Mesendoderm (in vitro differentiated cells): ENCODE measurements at regions not wholly inside any gene's neighbourhood (a gene's known extent, or its start where the extent isn't known, plus 50 kb on each side); places are given as distances from the start of the nearest gene placed in this dataset.
"Not testable (repeated sequence)": the region's sequence is repeated elsewhere in the genome, so short reads cannot be mapped to it uniquely, and the experiment has no call there.

ENCODE experiments used
- DNase-seq: peaks from one replicate; pipeline ENCODE4 v3.0.0; 2013
- H2AK5ac ChIP-seq: 2 replicates; pipeline ENCODE4 v1.6.1; 2013; ENCODE audit warnings: low read length, inconsistent platforms
- H2BK120ac ChIP-seq: 2 replicates; pipeline ENCODE4 v1.6.1; 2013; ENCODE audit warnings: low read depth, mild to moderate bottlenecking, low read length, moderate library complexity, mixed read lengths
- H2BK15ac ChIP-seq: replicated peaks from 2 replicates; pipeline ENCODE4 v1.6.1; 2013; ENCODE audit warnings: low read depth, mild to moderate bottlenecking, moderate library complexity
- H2BK5ac ChIP-seq: 2 replicates; pipeline ENCODE4 v1.6.1; 2013; ENCODE audit warnings: low read length, inconsistent platforms
- H3K18ac ChIP-seq: 2 replicates; pipeline ENCODE4 v1.6.1; 2013; ENCODE audit warnings: mild to moderate bottlenecking, low read length, mixed read lengths
- H3K23ac ChIP-seq: one replicate; pipeline ENCODE4 v1.6.1; 2013; ENCODE audit warnings: low read length
- H3K27ac ChIP-seq: 2 replicates; pipeline ENCODE4 v1.5.1; 2013; ENCODE audit warnings: low read depth, mild to moderate bottlenecking, inconsistent platforms, low read length, moderate library complexity
- H3K27me3 ChIP-seq: 2 replicates; pipeline ENCODE4 v1.6.1; 2013; ENCODE audit warnings: low read length, control low read depth, mild to moderate bottlenecking, inconsistent platforms; ENCODE audit not compliant: insufficient read depth, poor library complexity
- H3K36me3 ChIP-seq: 2 replicates; pipeline ENCODE4 v1.6.1; 2013; ENCODE audit warnings: low read length, inconsistent platforms; ENCODE audit not compliant: control insufficient read depth, insufficient read depth
- H3K4ac ChIP-seq: one replicate; pipeline ENCODE4 v1.6.1; 2013; ENCODE audit warnings: low read depth, mild to moderate bottlenecking, low read length, moderate library complexity
- H3K4me1 ChIP-seq: 2 replicates; pipeline ENCODE4 v1.6.1; 2013; ENCODE audit warnings: low read depth, low read length, inconsistent platforms; ENCODE audit not compliant: control insufficient read depth
- H3K4me2 ChIP-seq: 2 replicates; pipeline ENCODE4 v1.6.1; 2013; ENCODE audit warnings: low read length
- H3K4me3 ChIP-seq: 2 replicates; pipeline ENCODE4 v1.5.1; 2013; ENCODE audit warnings: mild to moderate bottlenecking, low read length
- H3K56ac ChIP-seq: one replicate; pipeline ENCODE4 v1.6.1; 2013; ENCODE audit warnings: low read length
- H3K79me1 ChIP-seq: 2 replicates; pipeline ENCODE4 v1.6.1; 2013; ENCODE audit warnings: low read length, inconsistent platforms
- H3K79me2 ChIP-seq: 2 replicates; pipeline ENCODE4 v1.6.1; 2013; ENCODE audit warnings: mild to moderate bottlenecking, low read length; ENCODE audit not compliant: control insufficient read depth, insufficient read depth
- H3K9ac ChIP-seq: 2 replicates; pipeline ENCODE4 v1.6.1; 2013; ENCODE audit warnings: low read length, inconsistent platforms
- H4K5ac ChIP-seq: one replicate; pipeline ENCODE4 v1.6.1; 2013; ENCODE audit warnings: low read length
- H4K8ac ChIP-seq: one replicate; pipeline ENCODE4 v1.6.1; 2013; ENCODE audit warnings: low read depth, mild to moderate bottlenecking, control low read depth, low read length, moderate library complexity
- WGBS: extraction: QIAGEN DNeasy Blood & Tissue Kit; methylation state at CpG from one replicate; pipeline ENCODE4 v1.1.7; 2013; ENCODE audit warnings: low lambda C conversion rate, missing lambda C conversion rate; ENCODE audit not compliant: insufficient coverage; ENCODE audit errors: extremely low coverage; 5-methylcytosine and 5-hydroxymethylcytosine counted together

- no peak overlapping the region for H3K56ac ChIP-seq
- no peak overlapping the region for H4K8ac ChIP-seq
- H2AK5ac ChIP-seq = no peak overlapping the region
- no peak overlapping the region for H3K18ac ChIP-seq
- H2BK5ac ChIP-seq = no peak overlapping the region
- no peaks in the 10 kb centered on the region for H3K79me2 ChIP-seq
- no peak overlapping the region for H3K4ac ChIP-seq
- H3K4me2 ChIP-seq = no peak overlapping the region
- no peak overlapping the region for H3K27ac ChIP-seq
- no peak overlapping the region for H3K4me3 ChIP-seq
- H2BK120ac ChIP-seq = no peak overlapping the region
- no peak overlapping the region for H3K23ac ChIP-seq
- no peak for DNase-seq
- H3K79me1 ChIP-seq = no peaks in the 10 kb centered on the region
- H3K27me3 ChIP-seq = no peaks in the 10 kb centered on the region
- H3K36me3 ChIP-seq = no peaks in the 10 kb centered on the region
- no peak overlapping the region for H4K5ac ChIP-seq
- H3K9ac ChIP-seq = no peak overlapping the region
- no peak overlapping the region for H2BK15ac ChIP-seq
- no CpG with 5 or more reads among the region's 1 CpG for WGBS
- no peaks in the 10 kb centered on the region for H3K4me1 ChIP-seq
These were observed 521.0 kb downstream of the ADCYAP1 start for GRCh38 chr18:1425679-1426078.

- no peak overlapping the region for H4K8ac ChIP-seq
- H3K18ac ChIP-seq = no peak overlapping the region
- no peak overlapping the region for H3K4ac ChIP-seq
- no peaks in the 10 kb centered on the region for H3K36me3 ChIP-seq
- no peaks in the 10 kb centered on the region for H3K79me2 ChIP-seq
- WGBS = no CpG with 5 or more reads among the region's 2 CpGs
- H3K56ac ChIP-seq = no peak overlapping the region
- no peak overlapping the region for H3K23ac ChIP-seq
- H2BK15ac ChIP-seq = no peak overlapping the region
- no peak overlapping the region for H2BK120ac ChIP-seq
- no peaks in the 10 kb centered on the region for H3K4me1 ChIP-seq
- H3K27me3 ChIP-seq = no peaks in the 10 kb centered on the region
- no peak overlapping the region for H3K27ac ChIP-seq
- H2BK5ac ChIP-seq = no peak overlapping the region
- no peak overlapping the region for H3K4me3 ChIP-seq
- no peak overlapping the region for H3K9ac ChIP-seq
- H3K4me2 ChIP-seq = no peak overlapping the region
- H4K5ac ChIP-seq = no peak overlapping the region
- DNase-seq = no peak
- no peak overlapping the region for H2AK5ac ChIP-seq
- no peaks in the 10 kb centered on the region for H3K79me1 ChIP-seq
These were observed 530.8 kb downstream of the ADCYAP1 start for GRCh38 chr18:1435487-1435886.

GRCh38 chr18:1436199-1436598, 531.5 kb downstream of the ADCYAP1 start:
- Histone ChIP-seq H3K4me2 (no peak overlapping the region), H2BK5ac (no peak overlapping the region), H3K23ac (no peak overlapping the region), H2AK5ac (no peak overlapping the region), H3K4ac (no peak overlapping the region), H2BK15ac (no peak overlapping the region), H4K5ac (no peak overlapping the region), H3K27me3 (no peaks in the 10 kb centered on the region), H3K79me2 (no peaks in the 10 kb centered on the region), H3K18ac (no peak overlapping the region), H3K36me3 (no peaks in the 10 kb centered on the region), H4K8ac (no peak overlapping the region), H3K4me1 (no peaks in the 10 kb centered on the region), H3K4me3 (no peak overlapping the region), H2BK120ac (no peak overlapping the region), H3K79me1 (no peaks in the 10 kb centered on the region), H3K56ac (no peak overlapping the region), H3K9ac (no peak overlapping the region), H3K27ac (no peak overlapping the region)
- DNase-seq = no peak
- 100% methylated on average over 2 of the region's 5 CpGs for WGBS

GRCh38 chr18:1438458-1438910, 533.8 kb downstream of the ADCYAP1 start:
- H2BK120ac ChIP-seq = no peak overlapping the region
- H3K79me1 ChIP-seq = no peaks in the 10 kb centered on the region
- no peaks in the 10 kb centered on the region for H3K79me2 ChIP-seq
- no peak overlapping the region for H2AK5ac ChIP-seq
- no peak overlapping the region for H3K56ac ChIP-seq
- H3K27ac ChIP-seq = no peak overlapping the region
- no peak overlapping the region for H2BK5ac ChIP-seq
- H3K27me3 ChIP-seq = no peaks in the 10 kb centered on the region
- WGBS = no CpG with 5 or more reads among the region's 8 CpGs
- no peak overlapping the region for H3K9ac ChIP-seq
- peak; percentile 48 for DNase-seq
- H2BK15ac ChIP-seq = no peak overlapping the region
- no peak overlapping the region for H4K8ac ChIP-seq
- no peaks in the 10 kb centered on the region for H3K36me3 ChIP-seq
- no peak overlapping the region for H3K4me3 ChIP-seq
- H3K23ac ChIP-seq = no peak overlapping the region
- no peak overlapping the region for H3K4ac ChIP-seq
- H3K4me2 ChIP-seq = no peak overlapping the region
- no peak overlapping the region for H3K18ac ChIP-seq
- no peaks in the 10 kb centered on the region for H3K4me1 ChIP-seq
- no peak overlapping the region for H4K5ac ChIP-seq

- H3K56ac ChIP-seq = no peak overlapping the region
- no CpG with 5 or more reads among the region's 3 CpGs for WGBS
These were observed 534.3 kb downstream of the ADCYAP1 start for GRCh38 chr18:1438967-1439366.

GRCh38 chr18:1444062-1444461, 539.4 kb downstream of the ADCYAP1 start:
- H2AK5ac ChIP-seq, H3K79me2 ChIP-seq, H3K4me2 ChIP-seq, H2BK5ac ChIP-seq, H3K9ac ChIP-seq, H2BK15ac ChIP-seq, H3K27me3 ChIP-seq, H4K5ac ChIP-seq, H3K27ac ChIP-seq, H3K18ac ChIP-seq, DNase-seq, H3K23ac ChIP-seq, H3K4me1 ChIP-seq, H3K4ac ChIP-seq, H3K56ac ChIP-seq, H2BK120ac ChIP-seq, H3K4me3 ChIP-seq, H3K79me1 ChIP-seq, H4K8ac ChIP-seq, H3K36me3 ChIP-seq: not testable (repeated sequence)
- no CpG with 5 or more reads among the region's 2 CpGs for WGBS

More at GRCh38 chr18:1438967-1439366, 534.3 kb downstream of the ADCYAP1 start:
- no peaks in the 10 kb centered on the region for H3K79me2 ChIP-seq
- H3K4ac ChIP-seq = no peak overlapping the region
- H3K23ac ChIP-seq = no peak overlapping the region
- H3K36me3 ChIP-seq = no peaks in the 10 kb centered on the region
- no peak overlapping the region for H3K9ac ChIP-seq
- no peak overlapping the region for H4K8ac ChIP-seq
- no peak overlapping the region for H4K5ac ChIP-seq
- H3K4me3 ChIP-seq = no peak overlapping the region
- no peaks in the 10 kb centered on the region for H3K4me1 ChIP-seq
- no peak overlapping the region for H2BK120ac ChIP-seq
- DNase-seq = no peak
- H2BK15ac ChIP-seq = no peak overlapping the region
- H3K79me1 ChIP-seq = no peaks in the 10 kb centered on the region
- H2BK5ac ChIP-seq = no peak overlapping the region
- no peak overlapping the region for H2AK5ac ChIP-seq
- no peaks in the 10 kb centered on the region for H3K27me3 ChIP-seq
- H3K4me2 ChIP-seq = no peak overlapping the region
- peak overlapping the region; percentile 39 for H3K18ac ChIP-seq
- no peak overlapping the region for H3K27ac ChIP-seq
